SIG-M5 treated with dmso at 0.1 percent for 504 hours (cell line): ENCODE measurements at regions not wholly inside any gene's neighbourhood (a gene's known extent, or its start where the extent isn't known, plus 50 kb on each side); places are given as distances from the start of the nearest gene placed in this dataset.
"Not testable (repeated sequence)": the region's sequence is repeated elsewhere in the genome, so short reads cannot be mapped to it uniquely, and the experiment has no call there.

Experiments used
- DNase-seq: peaks from one replicate; lab custom pipeline; 2025; ENCODE audit not compliant: unreplicated experiment; lab: John Stamatoyannopoulos, UW

- no peak for DNase-seq
These were observed 233.9 kb downstream of the ERMARD start for GRCh38 chr6:169985121-169986015.

GRCh38 chr6:169984181-169985120 is 233.0 kb downstream of the ERMARD start:
- no peak for DNase-seq

GRCh38 chr6:169983651-169984050 is 232.2 kb downstream of the ERMARD start:
- no peak for DNase-seq

GRCh38 chr6:169982461-169983386 is 231.3 kb downstream of the ERMARD start:
- DNase-seq = no peak

GRCh38 chr6:169981969-169982368 is 230.5 kb downstream of the ERMARD start:
- no peak for DNase-seq

- no peak for DNase-seq
These were observed 230.1 kb downstream of the ERMARD start for GRCh38 chr6:169981568-169981967.

- DNase-seq = no peak
These were observed 229.5 kb downstream of the ERMARD start for GRCh38 chr6:169980826-169981450.

- no peak for DNase-seq
These were observed 228.5 kb downstream of the ERMARD start for GRCh38 chr6:169979873-169980432.

GRCh38 chr6:169978615-169979161 is 227.3 kb downstream of the ERMARD start:
- no peak for DNase-seq

- DNase-seq = no peak
These were observed 226.2 kb downstream of the ERMARD start for GRCh38 chr6:169977434-169978265.

GRCh38 chr6:169976301-169977081 is 225.1 kb downstream of the ERMARD start:
- no peak for DNase-seq

- DNase-seq = no peak
These were observed 224.3 kb downstream of the ERMARD start for GRCh38 chr6:169975701-169976100.

- no peak for DNase-seq
These were observed 223.9 kb downstream of the ERMARD start for GRCh38 chr6:169975286-169975685.

GRCh38 chr6:169974663-169975062 is 223.2 kb downstream of the ERMARD start:
- DNase-seq = no peak

- DNase-seq = not testable (repeated sequence)
These were observed 222.4 kb downstream of the ERMARD start for GRCh38 chr6:169973588-169974467.

GRCh38 chr6:169972736-169973135 is 221.3 kb downstream of the ERMARD start:
- DNase-seq = no peak

- no peak for DNase-seq
These were observed 220.8 kb downstream of the ERMARD start for GRCh38 chr6:169972101-169972651.
